Erythroblast (primary cell): ENCODE measurements at regions not wholly inside any gene's neighbourhood (a gene's known extent, or its start where the extent isn't known, plus 50 kb on each side); places are given as distances from the start of the nearest gene placed in this dataset.

Experiments used
- GATA1 ChIP-seq: IDR thresholded peaks from 2 replicates; pipeline ENCODE4 v1.6.1; 2011; ENCODE audit warnings: low read depth, mild to moderate bottlenecking, control low read depth, low read length, moderate library complexity
- POLR2A ChIP-seq: IDR thresholded peaks from 2 replicates; pipeline ENCODE4 v1.6.1; 2011; ENCODE audit warnings: mild to moderate bottlenecking, low read length

GRCh38 chr4:177171588-177171987, 138.1 kb upstream of the NEIL3 start:
- TF ChIP-seq POLR2A (no peak), GATA1 (no peak)
